Upper lobe of left lung (tissue), 4 donors: ENCODE measurements at regions not wholly inside any gene's neighbourhood (a gene's known extent, or its start where the extent isn't known, plus 50 kb on each side); places are given as distances from the start of the nearest gene placed in this dataset.

ENCODE experiments used
- CTCF ChIP-seq, 6 experiments: fragments of 450-650 bp in 4 of 6; fragments of 200-600 bp in 2 of 6; sonication (generic) in 2 of 6; IDR thresholded peaks; one replicate each; pipeline ENCODE4 v1.5.1; 2016 to 2019; ENCODE audit warnings: antibody characterized with exemption in 6 of 6
- EP300 ChIP-seq, 4 donors: sonication (generic); formaldehyde crosslinking; IDR thresholded peaks; one replicate each; pipeline ENCODE4 v1.5.1; 2017; ENCODE audit warnings: antibody characterized with exemption in 4 of 4, control low read depth in 2 of 4
- POLR2A ChIP-seq, 4 donors: fragments of 450-650 bp; IDR thresholded peaks; one replicate each; pipeline ENCODE4 v1.5.1; 2016 to 2017; ENCODE audit warnings: antibody characterized with exemption in 4 of 4, mild to moderate bottlenecking in 2 of 4

- TF ChIP-seq POLR2A (IDR thresholded peaks at IDR 0.05) (no peak), CTCF (IDR thresholded peaks at IDR 0.05) (no peak), EP300 (IDR thresholded peaks at IDR 0.05) (no peak)
Observed at GRCh38 chr5:102649731-102650130, 105.4 kb upstream of the PAM start.
